H9 (cell line): ENCODE measurements at regions not wholly inside any gene's neighbourhood (a gene's known extent, or its start where the extent isn't known, plus 50 kb on each side); places are given as distances from the start of the nearest gene placed in this dataset.

Experiments used
- DNase-seq: peaks from one replicate; pipeline ENCODE4 v3.0.0-alpha.2; 2017
- H2AFZ ChIP-seq: one replicate; pipeline ENCODE4 v1.6.1; 2013; ENCODE audit warnings: mild to moderate bottlenecking, low read length, control low read depth, moderate library complexity
- H2AK5ac ChIP-seq: 2 replicates; pipeline ENCODE4 v1.6.1; 2013; ENCODE audit warnings: low read length, control low read depth, mixed read lengths; ENCODE audit not compliant: insufficient read length
- H2BK120ac ChIP-seq: one replicate; pipeline ENCODE4 v1.6.1; 2013; ENCODE audit warnings: low read depth, mild to moderate bottlenecking, low read length, control low read depth, inconsistent platforms; ENCODE audit not compliant: poor library complexity, severe bottlenecking
- H2BK12ac ChIP-seq: 2 replicates; pipeline ENCODE4 v1.6.1; 2013; ENCODE audit warnings: low read length, control low read depth, mixed read lengths, low read depth; ENCODE audit not compliant: insufficient read length
- H2BK15ac ChIP-seq: 2 replicates; pipeline ENCODE4 v1.6.1; 2013; ENCODE audit warnings: low read depth, low read length, control low read depth
- H2BK20ac ChIP-seq: one replicate; pipeline ENCODE4 v1.6.1; 2013; ENCODE audit warnings: low read depth, mild to moderate bottlenecking, low read length, control low read depth, inconsistent platforms; ENCODE audit not compliant: poor library complexity, severe bottlenecking
- H2BK5ac ChIP-seq: 2 replicates; pipeline ENCODE4 v1.6.1; 2013; ENCODE audit warnings: low read length, control low read depth, mixed read lengths; ENCODE audit not compliant: insufficient read length
- H3K14ac ChIP-seq: 2 replicates; pipeline ENCODE4 v1.6.1; 2013; ENCODE audit warnings: low read length, control low read depth; ENCODE audit not compliant: insufficient read depth
- H3K18ac ChIP-seq: 2 replicates; pipeline ENCODE4 v1.6.1; 2013; ENCODE audit warnings: low read depth, mild to moderate bottlenecking, mixed read lengths, low read length, control low read depth; ENCODE audit not compliant: insufficient read length
- H3K23ac ChIP-seq: 2 replicates; pipeline ENCODE4 v1.6.1; 2013; ENCODE audit warnings: low read length, control low read depth, mixed read lengths, low read depth; ENCODE audit not compliant: insufficient read length
- H3K23me2 ChIP-seq: 2 replicates; pipeline ENCODE4 v1.6.1; 2013; ENCODE audit warnings: low read depth, mild to moderate bottlenecking, mixed read lengths, low read length, control low read depth; ENCODE audit not compliant: insufficient read length, poor library complexity, severe bottlenecking
- H3K27ac ChIP-seq: 2 replicates; pipeline ENCODE4 v1.5.1; 2013; ENCODE audit warnings: low read length, control low read depth, mixed read lengths, low read depth; ENCODE audit not compliant: insufficient read length
- H3K27me3 ChIP-seq: 2 replicates; pipeline ENCODE4 v1.6.1; 2013; ENCODE audit warnings: low read length, control low read depth, inconsistent platforms; ENCODE audit not compliant: insufficient read depth
- H3K4ac ChIP-seq: 2 replicates; pipeline ENCODE4 v1.6.1; 2013; ENCODE audit warnings: low read depth, mild to moderate bottlenecking, control low read depth, inconsistent platforms, low read length, moderate library complexity
- H3K4me1 ChIP-seq: 2 replicates; pipeline ENCODE4 v1.6.1; 2013; ENCODE audit warnings: low read length, control low read depth, inconsistent platforms; ENCODE audit not compliant: insufficient read depth
- H3K4me2 ChIP-seq: 2 replicates; pipeline ENCODE4 v1.6.1; 2013; ENCODE audit warnings: low read length, control low read depth, mixed read lengths; ENCODE audit not compliant: insufficient read length, insufficient read depth
- H3K56ac ChIP-seq: 2 replicates; pipeline ENCODE4 v1.6.1; 2013; ENCODE audit warnings: low read depth, mild to moderate bottlenecking, mixed read lengths, low read length, control low read depth; ENCODE audit not compliant: insufficient read length
- H3K79me1 ChIP-seq: 2 replicates; pipeline ENCODE4 v1.6.1; 2013; ENCODE audit warnings: low read depth, mild to moderate bottlenecking, moderate library complexity, low read length, control low read depth, inconsistent platforms; ENCODE audit not compliant: insufficient read depth, poor library complexity, severe bottlenecking
- H3K79me2 ChIP-seq: 2 replicates; pipeline ENCODE4 v1.6.1; 2013; ENCODE audit warnings: low read length, control low read depth, inconsistent platforms; ENCODE audit not compliant: insufficient read depth
- H3K9ac ChIP-seq: 2 replicates; pipeline ENCODE4 v1.6.1; 2013; ENCODE audit warnings: low read length, control low read depth, mixed read lengths; ENCODE audit not compliant: insufficient read length; ENCODE audit errors: extremely low read depth
- H3K9me3 ChIP-seq: one replicate; pipeline ENCODE4 v1.6.1; 2013; ENCODE audit warnings: low read depth, low read length, inconsistent platforms; ENCODE audit not compliant: control insufficient read depth
- H3T11ph ChIP-seq: one replicate; pipeline ENCODE4 v1.6.1; 2013; ENCODE audit warnings: mild to moderate bottlenecking, low read length, control low read depth, inconsistent platforms
- H4K20me1 ChIP-seq: one replicate; pipeline ENCODE4 v1.6.1; 2013; ENCODE audit not compliant: control insufficient read depth, insufficient read length, insufficient read depth
- H4K5ac ChIP-seq: 2 replicates; pipeline ENCODE4 v1.6.1; 2013; ENCODE audit warnings: low read depth, mild to moderate bottlenecking, mixed read lengths, low read length, control low read depth; ENCODE audit not compliant: insufficient read length
- H4K8ac ChIP-seq: replicated peaks from 2 replicates; pipeline ENCODE4 v1.6.1; 2013; ENCODE audit warnings: low read length, control low read depth, mixed read lengths, low read depth; ENCODE audit not compliant: insufficient read length
- H4K91ac ChIP-seq: 2 replicates; pipeline ENCODE4 v1.6.1; 2013; ENCODE audit warnings: low read depth, mild to moderate bottlenecking, moderate library complexity, mixed read lengths, low read length, control low read depth; ENCODE audit not compliant: insufficient read length
- H3K27ac Mint-ChIP-seq, 3 experiments: 2 replicates in 2 of 3; 3 replicates in 1 of 3; pipeline ENCODE4 v1.8.0; 2020 to 2021; ENCODE audit warnings: mixed read lengths in 3 of 3, mild to moderate bottlenecking in 1 of 3, moderate library complexity in 1 of 3
- H3K27me3 Mint-ChIP-seq: 2 replicates; pipeline ENCODE4 v1.8.0; 2021; ENCODE audit warnings: low read depth, mild to moderate bottlenecking, moderate library complexity, mixed read lengths
- H3K36me3 Mint-ChIP-seq, 3 experiments: 2 replicates in 2 of 3; 3 replicates in 1 of 3; pipeline ENCODE4 v1.8.0; 2020 to 2021; ENCODE audit warnings: low read depth in 3 of 3, mixed read lengths in 3 of 3; ENCODE audit not compliant: insufficient read depth in 1 of 3
- H3K4me1 Mint-ChIP-seq, 2 experiments: 2 replicates each; pipeline ENCODE4 v1.8.0; 2020; ENCODE audit warnings: mixed read lengths in 2 of 2
- H3K4me3 Mint-ChIP-seq, 2 experiments: 2 replicates in 1 of 2; 3 replicates in 1 of 2; pipeline ENCODE4 v1.8.0; 2020 to 2021; ENCODE audit warnings: mild to moderate bottlenecking in 2 of 2, mixed read lengths in 2 of 2, moderate library complexity in 1 of 2
- H3K9me3 Mint-ChIP-seq, 2 experiments: 2 replicates in 1 of 2; 3 replicates in 1 of 2; pipeline ENCODE4 v1.8.0; 2020; ENCODE audit warnings: mild to moderate bottlenecking in 2 of 2, mixed read lengths in 2 of 2, moderate library complexity in 1 of 2
- CTCF ChIP-seq: fragments of 200-600 bp; sonication (generic); conservative IDR thresholded peaks from 3 replicates; pipeline ENCODE4 v1.8.0; 2021; ENCODE audit warnings: antibody characterized with exemption, mild to moderate bottlenecking
- WGBS: extraction: QIAGEN DNeasy Blood & Tissue Kit; methylation state at CpG from one replicate; pipeline ENCODE4 v1.1.7; 2013; ENCODE audit warnings: missing lambda C conversion rate, low lambda C conversion rate, mixed read lengths; ENCODE audit not compliant: insufficient read length; ENCODE audit errors: extremely low coverage; 5-methylcytosine and 5-hydroxymethylcytosine counted together

- Histone ChIP-seq H4K5ac (no peak overlapping the region), H3K4ac (no peak overlapping the region), H3K23me2 (no peaks in the 10 kb centered on the region), H4K8ac (no peak overlapping the region), H2BK5ac (no peak overlapping the region), H3T11ph (no peak overlapping the region), H3K79me2 (no peaks in the 10 kb centered on the region), H3K14ac (no peak overlapping the region), H3K23ac (no peak overlapping the region), H2AFZ (no peak overlapping the region), H2BK20ac (no peak overlapping the region), H3K4me1 (peaks cover 4% of the 10 kb centered on the region; the same call in 1 of the 2 replicates), H3K27ac (no peak overlapping the region), H3K56ac (no peak overlapping the region), H4K91ac (no peak overlapping the region), H2BK15ac (no peak overlapping the region), H3K18ac (no peak overlapping the region), H3K27me3 (no peaks in the 10 kb centered on the region), H3K9ac (no peak overlapping the region), H2BK120ac (no peak overlapping the region), H2AK5ac (no peak overlapping the region), H2BK12ac (no peak overlapping the region), H3K4me2 (no peak overlapping the region), H3K79me1 (no peaks in the 10 kb centered on the region), H3K9me3 (no peaks in the 10 kb centered on the region), H4K20me1 (no peaks in the 10 kb centered on the region)
- TF ChIP-seq CTCF = no peak
- H3K27ac Mint-ChIP-seq = no peak overlapping the region
- no CpG with 5 or more reads among the region's 4 CpGs for WGBS
- no peaks in the 10 kb centered on the region for H3K27me3 Mint-ChIP-seq
- no peak overlapping the region for H3K4me3 Mint-ChIP-seq
- peaks cover 0 to 3% (median 0%) of the 10 kb centered on the region in 3 experiments; a peak in 2 of 7 replicates for H3K36me3 Mint-ChIP-seq
- H3K4me1 Mint-ChIP-seq = peaks cover 13% of the 10 kb centered on the region in 2 experiments
- peaks cover 0 to 4% of the 10 kb centered on the region in 2 experiments; a peak in 3 of 5 replicates for H3K9me3 Mint-ChIP-seq
- DNase-seq = no peak
These were observed 333.7 kb upstream of the FANCL start for GRCh38 chr2:58574873-58575272.
